ENCODE measurements at regions not wholly inside any gene's neighbourhood (a gene's known extent, or its start where the extent isn't known, plus 50 kb on each side); places are given as distances from the start of the nearest gene placed in this dataset.
"Not testable (repeated sequence)": the region's sequence is repeated elsewhere in the genome, so short reads cannot be mapped to it uniquely, and the experiment has no call there.

DNA sequence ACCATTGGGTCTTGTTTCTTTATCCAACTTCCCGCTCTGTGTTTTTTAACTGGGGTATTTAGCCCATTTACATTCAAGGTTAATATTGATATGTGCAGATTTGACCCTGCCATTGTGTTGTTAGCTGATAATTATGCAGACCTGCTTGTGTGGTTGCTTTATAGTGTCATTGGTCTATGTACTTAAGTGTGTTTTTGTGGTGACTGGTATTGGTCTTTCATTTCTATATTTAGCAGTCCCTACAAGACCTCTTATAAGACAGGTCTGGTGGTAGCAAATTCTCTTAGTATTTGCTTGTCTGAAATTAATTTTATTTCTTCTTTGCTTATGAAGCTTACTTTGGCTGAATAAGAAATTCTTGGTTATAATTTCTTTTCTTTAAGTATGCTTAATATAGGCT is 698.1 kb downstream of the DTWD2 start:
- no peak for TF ChIP-seq CTCF (IDR thresholded peaks at IDR 0.05; ENCODE audit: insufficient read depth, low read depth, low read length)
- H3K4me3 ChIP-seq (ENCODE audit: low read depth, low read length) = no peak overlapping the region
- DNase-seq (ENCODE audit: low read depth) = no peak

GRCh38 chr5:118284230-118284629 is 704.1 kb downstream of the DTWD2 start:
- not testable (repeated sequence) for DNase-seq (ENCODE audit: low read depth); H3K4me3 ChIP-seq (ENCODE audit: low read depth, low read length)

DNA sequence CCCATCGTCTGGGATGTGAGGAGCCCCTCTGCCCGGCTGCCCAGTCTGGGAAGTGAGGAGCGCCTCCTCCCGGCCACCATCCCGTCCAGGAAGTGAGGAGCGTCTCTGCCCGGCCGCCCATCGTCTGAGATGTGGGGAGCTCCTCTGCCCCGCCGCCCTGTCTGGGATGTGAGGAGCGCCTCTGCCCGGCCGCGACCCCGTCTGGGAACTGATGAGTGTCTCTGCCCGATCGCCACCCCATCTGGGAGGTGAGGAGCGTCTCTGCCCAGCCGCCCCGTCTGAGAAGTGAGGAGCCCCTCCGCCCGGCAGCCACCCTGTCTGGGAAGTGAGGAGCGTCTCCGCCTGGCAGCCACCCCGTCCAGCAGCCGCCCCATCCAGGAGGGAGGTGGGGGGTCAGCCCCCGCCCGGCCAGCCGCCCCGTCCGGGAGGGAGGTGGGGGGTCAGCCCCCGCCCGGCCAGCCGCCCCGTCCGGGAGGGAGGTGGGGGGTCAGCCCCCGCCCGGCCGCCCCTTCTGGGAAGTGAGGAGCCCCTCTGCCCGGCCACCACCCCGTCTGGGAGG is 705.8 kb downstream of the DTWD2 start:
- DNase-seq (ENCODE audit: low read depth); H3K4me3 ChIP-seq (ENCODE audit: low read depth, low read length): not testable (repeated sequence)

DNA sequence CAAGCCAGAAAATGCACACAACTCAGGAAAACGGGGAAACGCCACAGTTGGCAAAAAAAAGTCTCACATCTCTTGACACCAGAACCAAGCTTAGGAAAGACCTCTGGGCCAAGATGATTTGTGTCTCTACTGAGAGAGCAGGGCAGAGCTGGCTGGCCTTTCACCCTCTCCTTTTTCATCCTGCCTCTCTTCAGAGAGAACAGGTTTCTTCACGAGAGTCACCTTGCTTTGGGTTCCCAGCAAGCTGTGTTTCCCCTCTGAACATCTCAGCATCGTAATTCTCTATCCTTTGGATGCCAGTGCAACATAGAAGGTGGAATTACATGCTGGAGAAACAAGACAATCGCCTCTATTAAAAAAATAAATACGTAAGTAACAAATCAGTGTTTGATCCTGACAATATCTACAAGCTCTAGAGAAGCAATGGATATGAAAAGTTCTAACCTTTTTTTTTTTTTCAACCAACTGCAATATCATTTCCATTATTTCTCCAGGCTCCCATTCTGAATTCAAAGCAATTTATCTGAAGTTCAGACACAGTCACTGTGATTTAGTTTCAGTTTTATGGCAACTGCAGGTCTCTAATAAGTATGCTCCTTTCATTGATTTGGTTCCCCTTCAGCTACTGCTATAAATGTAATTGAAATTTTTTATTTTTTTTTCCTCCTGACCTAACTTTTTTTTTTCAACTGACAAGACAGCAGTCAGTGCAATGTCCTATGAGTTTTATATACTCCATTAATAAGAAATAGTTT is 708.6 kb downstream of the DTWD2 start:
- H3K4me3 ChIP-seq (ENCODE audit: low read depth, low read length) = no peak overlapping the region
- DNase-seq (ENCODE audit: low read depth) = no peak
- no peak for TF ChIP-seq CTCF (IDR thresholded peaks at IDR 0.05; ENCODE audit: insufficient read depth, low read depth, low read length)

DNA sequence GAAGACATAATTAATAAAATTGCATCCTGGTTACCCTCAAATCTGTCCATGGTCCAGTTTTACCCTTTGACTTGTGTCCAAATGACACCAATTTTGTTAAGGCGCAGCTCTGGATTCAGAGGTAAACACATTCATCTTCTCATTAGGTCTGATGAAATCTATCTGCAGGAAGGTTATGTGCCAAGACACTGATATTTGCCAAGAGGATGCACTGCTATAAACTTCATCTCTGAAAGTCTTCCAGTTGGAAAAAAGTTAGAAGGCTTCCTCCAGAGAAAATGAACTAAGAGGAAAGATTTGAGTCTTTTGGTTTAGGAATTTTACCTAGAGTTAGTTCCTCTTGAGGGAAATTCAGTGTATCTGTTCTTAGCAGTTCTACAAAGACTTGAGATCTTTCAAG is 717.8 kb downstream of the DTWD2 start:
- no peak for TF ChIP-seq CTCF (IDR thresholded peaks at IDR 0.05; ENCODE audit: insufficient read depth, low read depth, low read length)
- H3K4me3 ChIP-seq (ENCODE audit: low read depth, low read length) = no peak overlapping the region
- no peak for DNase-seq (ENCODE audit: low read depth)

GRCh38 chr5:118258223-118258622 is 730.1 kb downstream of the DTWD2 start:
- DNase-seq (ENCODE audit: low read depth) = no peak
- H3K4me3 ChIP-seq (ENCODE audit: low read depth, low read length) = no peak overlapping the region
- no peak for TF ChIP-seq CTCF (IDR thresholded peaks at IDR 0.05; ENCODE audit: insufficient read depth, low read depth, low read length)

DNA sequence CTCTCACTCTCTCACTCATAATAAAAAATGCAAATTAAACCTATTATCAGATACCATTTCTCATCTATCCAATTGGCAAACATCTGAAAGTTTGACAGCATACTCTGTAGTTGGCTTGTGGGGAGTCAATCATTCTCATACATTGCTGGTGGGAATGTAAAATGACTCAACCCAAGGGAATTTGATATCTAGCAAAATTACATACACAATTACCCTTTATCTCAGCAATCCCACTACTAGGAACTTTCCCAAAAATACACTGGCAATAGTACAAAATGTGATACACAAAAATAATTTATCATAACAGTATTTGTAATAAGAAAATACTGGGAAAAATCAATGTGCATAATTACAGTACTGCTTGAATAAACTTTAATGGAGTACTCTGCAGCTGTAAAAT is 731.3 kb downstream of the DTWD2 start:
- TF ChIP-seq CTCF (IDR thresholded peaks at IDR 0.05; ENCODE audit: insufficient read depth, low read depth, low read length) = no peak
- H3K4me3 ChIP-seq (ENCODE audit: low read depth, low read length) = no peak overlapping the region
- no peak for DNase-seq (ENCODE audit: low read depth)
